SJCRH30 (cell line): ENCODE measurements at regions not wholly inside any gene's neighbourhood (a gene's known extent, or its start where the extent isn't known, plus 50 kb on each side); places are given as distances from the start of the nearest gene placed in this dataset.
A peak's percentile ranks its signal among the peaks of the same experiment; 100 is the strongest.
"Not testable (repeated sequence)": the region's sequence is repeated elsewhere in the genome, so short reads cannot be mapped to it uniquely, and the experiment has no call there.

Experiments
- DNase-seq, 2 experiments: peaks; one replicate each; pipeline ENCODE4 v3.0.0-alpha.2; 2015 to 2020
- H3K27ac ChIP-seq: fragments of 250-450 bp; sonication (Bioruptor Pico); 2 replicates; pipeline ENCODE4 v1.5.1; 2020; ENCODE audit warnings: mild to moderate bottlenecking, moderate library complexity
- H3K27me3 ChIP-seq: fragments of 250-450 bp; sonication (Bioruptor Pico); 2 replicates; pipeline ENCODE4 v1.5.1; 2020; ENCODE audit warnings: mild to moderate bottlenecking, moderate library complexity
- H3K36me3 ChIP-seq: fragments of 250-450 bp; sonication (Bioruptor Pico); 2 replicates; pipeline ENCODE4 v1.5.1; 2020; ENCODE audit warnings: mild to moderate bottlenecking, moderate library complexity
- H3K4me1 ChIP-seq: fragments of 250-450 bp; sonication (Bioruptor Pico); 2 replicates; pipeline ENCODE4 v1.5.1; 2020; ENCODE audit warnings: mild to moderate bottlenecking, moderate library complexity
- H3K4me3 ChIP-seq: fragments of 250-450 bp; sonication (Bioruptor Pico); 2 replicates; pipeline ENCODE4 v1.5.1; 2020; ENCODE audit warnings: mild to moderate bottlenecking, moderate library complexity
- H3K9me3 ChIP-seq: fragments of 250-450 bp; sonication (Bioruptor Pico); replicated peaks from 2 replicates; pipeline ENCODE4 v1.5.1; 2020; ENCODE audit warnings: mild to moderate bottlenecking, moderate library complexity

- Histone ChIP-seq H3K36me3 (no peaks in the 10 kb centered on the region), H3K9me3 (no peaks in the 10 kb centered on the region), H3K4me3 (no peak overlapping the region), H3K4me1 (0 out of 2 replicates have a peak, but pooled peaks cover 4% of the 10 kb centered on the region), H3K27ac (no peak overlapping the region), H3K27me3 (no peaks in the 10 kb centered on the region)
- no peak for DNase-seq
Measured at GRCh38 chr2:133982256-133982655, 271.6 kb upstream of the MGAT5 start.

DNA sequence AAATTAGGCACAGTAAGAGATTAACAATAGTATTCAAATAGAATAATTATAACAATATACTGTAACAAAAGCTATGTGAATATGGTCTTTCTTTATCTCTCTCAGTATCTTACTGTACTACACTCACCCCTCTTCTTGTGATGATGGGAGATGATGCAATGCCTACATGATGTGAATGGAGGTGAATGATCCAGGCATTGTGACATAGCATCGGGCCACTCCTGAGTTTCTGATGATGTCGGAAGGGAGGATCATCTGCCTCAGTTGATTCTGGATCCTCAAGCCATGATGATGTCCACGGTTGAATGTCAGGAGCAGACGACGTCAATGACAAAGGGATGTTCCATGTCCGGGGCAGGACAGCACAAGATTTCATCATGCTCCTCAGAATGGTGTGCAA is 268.3 kb upstream of the MGAT5 start:
- no peaks in the 10 kb centered on the region for H3K9me3 ChIP-seq
- H3K4me3 ChIP-seq, result no peak overlapping the region
- H3K27ac ChIP-seq, result no peak overlapping the region
- H3K27me3 ChIP-seq, result no peaks in the 10 kb centered on the region
- 0 out of 2 replicates have a peak, but pooled peaks cover 4% of the 10 kb centered on the region for H3K4me1 ChIP-seq
- DNase-seq, result no peak
- no peaks in the 10 kb centered on the region for H3K36me3 ChIP-seq

DNA sequence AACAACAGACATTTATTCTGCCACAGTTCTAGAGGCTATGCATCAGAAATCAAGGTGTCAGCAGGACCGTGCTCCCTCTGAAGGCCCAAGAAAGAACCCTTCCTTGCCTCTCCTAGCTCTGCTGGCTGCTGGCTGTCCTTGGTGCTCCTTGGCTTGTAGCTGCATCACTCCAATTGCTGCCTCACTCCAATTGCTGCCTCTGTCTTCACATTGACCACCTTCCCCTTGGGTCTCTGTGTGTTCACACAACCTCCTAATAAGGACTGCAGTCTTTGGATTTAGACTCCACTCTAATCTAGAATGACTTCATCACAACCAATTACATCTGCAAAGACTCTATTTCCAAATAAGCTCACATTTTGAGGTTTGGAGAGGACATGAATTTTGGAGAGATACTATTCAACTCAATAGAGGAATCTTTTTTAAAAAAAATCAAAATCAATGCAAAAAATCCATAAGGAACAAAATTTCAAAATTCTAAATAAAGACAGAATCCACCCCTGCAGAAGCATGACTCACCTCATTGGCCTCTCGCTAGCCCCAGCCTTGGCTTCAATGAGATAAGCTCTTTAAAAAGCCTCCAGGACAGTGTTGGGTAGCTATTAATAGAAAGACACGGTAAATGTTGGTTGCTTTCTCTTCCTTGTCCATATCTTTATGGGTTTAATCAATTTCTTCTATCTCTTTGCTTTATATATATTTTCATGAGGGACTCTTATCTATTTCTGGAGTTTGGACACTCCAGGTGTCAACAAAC is 267.6 kb upstream of the MGAT5 start:
- Histone ChIP-seq H3K27me3 (no peaks in the 10 kb centered on the region; the same call in 1 of the 2 replicates), H3K9me3 (no peaks in the 10 kb centered on the region), H3K4me1 (0 out of 2 replicates have a peak, but pooled peaks cover 4% of the 10 kb centered on the region), H3K27ac (no peak overlapping the region), H3K4me3 (no peak overlapping the region), H3K36me3 (no peaks in the 10 kb centered on the region)
- peak in 1 of 2 experiments; percentile 8 for DNase-seq

DNA sequence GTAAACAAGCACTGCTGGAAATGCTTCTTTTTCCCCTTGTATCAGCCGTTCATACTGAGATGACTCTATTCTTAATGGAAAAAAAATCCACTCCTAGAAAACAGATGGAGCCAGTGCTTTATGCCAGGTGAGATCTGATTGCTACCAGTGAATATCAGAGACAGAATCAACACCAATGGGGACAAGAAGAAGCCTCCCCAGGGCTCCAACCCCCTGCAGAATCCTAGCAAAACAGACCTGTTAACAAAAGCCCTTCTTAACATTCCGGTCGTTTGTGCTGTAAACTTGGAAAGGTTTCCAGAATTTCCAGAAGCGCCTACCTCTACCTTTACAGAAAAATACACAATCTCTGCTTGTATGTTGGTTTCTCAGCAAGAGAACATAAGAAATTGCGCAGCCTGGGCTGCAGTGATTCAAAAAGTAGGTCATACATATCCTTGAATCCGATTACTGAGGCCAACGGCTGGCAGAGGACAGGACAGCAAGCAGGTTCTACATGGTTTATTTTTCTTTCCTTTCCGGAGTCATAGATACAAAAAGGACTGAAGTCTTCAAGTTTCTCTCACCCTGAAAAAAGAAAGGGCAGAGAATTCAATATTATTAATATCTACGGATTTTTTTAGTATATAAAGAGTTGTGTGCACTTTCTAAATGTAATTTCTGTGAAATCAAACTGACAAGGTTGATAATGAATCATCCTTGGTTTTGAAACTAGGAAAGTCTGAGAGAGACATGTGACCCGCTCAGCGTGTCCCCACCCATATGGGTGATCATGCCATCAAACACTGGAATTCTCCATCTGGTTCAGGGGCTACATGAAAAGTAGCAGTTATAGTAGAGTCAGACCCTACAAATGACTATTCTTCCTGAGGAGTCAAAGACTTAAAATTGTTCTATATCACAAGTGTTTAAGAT is 266.7 kb upstream of the MGAT5 start:
- Histone ChIP-seq H3K4me1 (0 out of 2 replicates have a peak, but pooled peaks cover 4% of the 10 kb centered on the region), H3K27ac (no peak overlapping the region), H3K27me3 (no peaks in the 10 kb centered on the region; the same call in 1 of the 2 replicates), H3K9me3 (no peaks in the 10 kb centered on the region), H3K36me3 (no peaks in the 10 kb centered on the region), H3K4me3 (no peak overlapping the region)
- DNase-seq, result no peak

DNA sequence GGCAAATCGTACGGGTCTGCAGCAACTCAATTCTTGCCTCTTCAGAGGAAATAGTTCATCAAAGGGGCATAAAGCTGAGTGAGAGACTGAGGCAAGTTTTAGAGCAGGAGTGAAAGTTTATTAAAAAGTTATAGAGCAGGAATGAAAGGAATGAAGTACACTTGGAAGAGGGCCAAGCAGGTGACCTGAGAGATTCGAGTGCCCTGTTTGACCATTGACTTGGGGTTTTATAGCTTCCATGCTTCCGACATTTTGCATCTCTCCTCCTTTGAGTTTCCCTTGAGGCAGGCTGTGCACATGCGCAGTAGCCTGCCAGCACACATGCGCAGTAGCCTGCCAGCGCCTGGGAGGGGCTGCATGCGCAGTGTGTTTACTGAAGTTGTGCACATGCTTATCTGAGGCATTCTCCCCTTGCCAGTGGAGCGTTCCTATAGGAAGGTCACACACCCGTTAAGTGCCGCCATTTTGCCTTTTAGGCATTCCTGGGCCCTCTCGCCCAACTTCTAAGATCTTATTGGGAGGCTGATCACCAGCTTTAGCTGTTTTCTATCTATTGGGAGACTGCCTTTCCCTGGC is 265.5 kb upstream of the MGAT5 start:
- Histone ChIP-seq H3K36me3 (no peaks in the 10 kb centered on the region), H3K9me3 (no peaks in the 10 kb centered on the region), H3K4me1 (0 out of 2 replicates have a peak, but pooled peaks cover 4% of the 10 kb centered on the region), H3K27ac (no peak overlapping the region), H3K4me3 (no peak overlapping the region), H3K27me3 (no peaks in the 10 kb centered on the region; the same call in 1 of the 2 replicates)
- DNase-seq, result no peak

DNA sequence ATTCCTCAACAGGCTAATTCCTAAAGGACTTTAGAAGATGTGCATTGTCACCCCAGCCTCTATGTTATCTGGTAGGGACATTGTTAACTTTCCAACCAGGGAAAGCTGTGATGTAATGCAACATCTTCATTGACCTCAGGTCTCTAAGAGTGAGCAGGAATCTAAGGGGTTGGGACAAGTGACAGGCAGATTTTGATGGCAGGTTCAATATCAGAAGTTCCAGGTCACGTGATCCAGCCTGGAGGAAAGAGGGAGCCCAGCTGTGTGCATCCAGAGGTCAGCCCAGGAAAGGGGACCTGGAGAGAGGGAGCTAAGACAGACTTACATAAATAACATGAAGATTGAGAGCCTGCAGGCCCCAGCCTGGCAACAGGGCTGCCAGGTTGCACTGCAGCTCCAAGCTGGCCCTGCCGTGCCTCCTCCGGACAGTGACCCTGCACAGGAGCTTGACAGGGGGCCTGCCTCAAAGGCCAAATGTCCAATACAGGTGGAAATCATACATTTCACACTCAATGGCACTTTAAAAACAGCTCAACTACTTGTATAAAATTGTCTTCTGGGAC is 262.2 kb upstream of the MGAT5 start:
- H3K36me3 ChIP-seq, result no peaks in the 10 kb centered on the region
- no peaks in the 10 kb centered on the region; the same call in 1 of the 2 replicates for H3K27me3 ChIP-seq
- H3K4me3 ChIP-seq, result no peak overlapping the region
- H3K9me3 ChIP-seq, result no peaks in the 10 kb centered on the region
- H3K27ac ChIP-seq, result no peak overlapping the region
- no peaks in the 10 kb centered on the region for H3K4me1 ChIP-seq
- DNase-seq, result no peak

DNA sequence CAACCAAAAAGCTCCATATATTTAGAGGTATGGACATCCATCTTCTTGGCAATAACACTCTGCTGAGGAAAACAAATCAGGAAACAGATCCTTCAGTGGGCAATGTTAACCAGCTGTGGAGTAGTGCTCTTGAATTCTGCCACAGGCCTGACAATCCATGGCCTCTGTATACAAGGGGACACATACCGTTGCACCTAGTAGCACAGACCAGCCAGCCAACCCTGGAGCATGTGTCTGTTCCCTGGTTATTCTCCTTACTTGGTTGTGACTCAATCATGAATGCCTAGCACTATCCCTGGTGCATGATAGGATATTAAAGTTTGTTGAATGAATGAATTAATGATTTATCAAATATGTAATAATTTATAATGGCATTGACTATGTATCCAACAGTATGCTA is 261.4 kb upstream of the MGAT5 start:
- H3K36me3 ChIP-seq, result no peaks in the 10 kb centered on the region
- no peaks in the 10 kb centered on the region for H3K4me1 ChIP-seq
- no peak overlapping the region for H3K4me3 ChIP-seq
- H3K27me3 ChIP-seq, result no peaks in the 10 kb centered on the region; the same call in 1 of the 2 replicates
- H3K9me3 ChIP-seq, result no peaks in the 10 kb centered on the region
- no peak for DNase-seq
- no peak overlapping the region for H3K27ac ChIP-seq

- DNase-seq, result no peak
- Histone ChIP-seq H3K4me1 (no peaks in the 10 kb centered on the region), H3K9me3 (no peaks in the 10 kb centered on the region), H3K36me3 (no peaks in the 10 kb centered on the region), H3K27me3 (no peaks in the 10 kb centered on the region; the same call in 1 of the 2 replicates), H3K4me3 (no peak overlapping the region), H3K27ac (no peak overlapping the region)
Measured at GRCh38 chr2:133993160-133993559, 260.7 kb upstream of the MGAT5 start.

DNA sequence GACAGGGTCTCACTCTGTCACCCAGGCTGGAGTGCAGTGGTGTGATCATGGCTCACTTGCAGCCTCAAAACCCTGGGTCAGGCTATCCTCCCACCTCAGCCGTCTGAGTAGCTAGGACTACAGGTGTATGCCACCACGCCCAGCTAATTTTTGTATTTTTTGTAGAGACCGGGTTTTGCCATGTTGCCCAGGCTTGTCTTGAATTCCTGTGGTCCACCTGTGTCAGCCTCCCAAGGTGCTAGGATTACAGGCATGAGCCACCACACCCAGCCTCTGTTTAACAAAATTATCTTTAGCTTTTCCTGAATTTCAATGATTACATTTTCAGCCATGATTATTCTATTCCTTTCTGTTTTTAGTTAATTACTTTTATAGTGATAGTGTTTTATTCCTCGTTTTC is 255.1 kb upstream of the MGAT5 start:
- H3K9me3 ChIP-seq, H3K36me3 ChIP-seq, H3K4me1 ChIP-seq, DNase-seq, H3K27ac ChIP-seq, H3K4me3 ChIP-seq, H3K27me3 ChIP-seq: not testable (repeated sequence)

DNA sequence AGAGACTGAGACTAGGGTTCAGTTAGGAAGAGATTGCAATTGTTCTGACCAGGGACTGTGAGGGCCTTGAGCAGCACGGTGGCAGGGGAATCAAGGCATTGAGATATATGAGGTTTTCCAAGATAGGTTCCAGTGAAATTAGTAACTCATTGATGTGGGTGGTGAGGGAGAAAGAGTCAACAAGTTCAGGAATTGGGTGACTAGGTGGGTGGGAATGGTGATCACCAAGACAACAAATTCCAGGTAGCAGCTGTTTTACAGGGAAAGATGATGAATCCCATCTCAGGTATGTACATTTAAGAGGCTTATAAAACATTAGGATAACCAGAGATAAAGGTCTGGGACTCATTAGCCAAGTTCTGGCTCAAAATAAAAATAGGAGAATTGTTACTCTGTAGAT is 251.5 kb upstream of the MGAT5 start:
- no peaks in the 10 kb centered on the region for H3K36me3 ChIP-seq
- no peak overlapping the region for H3K4me3 ChIP-seq
- H3K27ac ChIP-seq, result no peak overlapping the region
- no peak for DNase-seq
- no peaks in the 10 kb centered on the region for H3K4me1 ChIP-seq
- H3K27me3 ChIP-seq, result no peaks in the 10 kb centered on the region
- no peaks in the 10 kb centered on the region for H3K9me3 ChIP-seq

DNA sequence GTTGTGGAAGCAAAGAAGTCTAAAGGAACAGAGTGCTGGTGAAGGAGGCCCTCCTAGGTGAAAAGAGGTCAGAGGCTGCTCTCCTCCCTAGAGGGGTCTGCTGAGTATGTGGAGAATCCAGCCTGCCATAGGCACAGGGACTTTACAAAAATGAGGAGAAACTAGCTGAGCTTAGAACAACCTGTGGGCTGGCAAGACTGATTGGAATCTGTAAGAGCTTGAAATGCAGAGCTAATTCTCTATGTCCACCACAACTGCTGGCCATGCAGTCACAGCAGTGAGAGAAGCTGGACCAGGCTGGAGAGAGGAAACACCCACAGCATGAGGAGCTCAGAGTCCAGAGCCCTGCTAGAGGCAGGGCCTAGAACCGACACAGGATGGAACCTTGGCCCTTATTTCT is 251.0 kb upstream of the MGAT5 start:
- Histone ChIP-seq H3K4me3 (no peak overlapping the region), H3K9me3 (no peaks in the 10 kb centered on the region), H3K27me3 (no peaks in the 10 kb centered on the region), H3K4me1 (no peaks in the 10 kb centered on the region), H3K36me3 (no peaks in the 10 kb centered on the region), H3K27ac (no peak overlapping the region)
- DNase-seq, result no peak

DNA sequence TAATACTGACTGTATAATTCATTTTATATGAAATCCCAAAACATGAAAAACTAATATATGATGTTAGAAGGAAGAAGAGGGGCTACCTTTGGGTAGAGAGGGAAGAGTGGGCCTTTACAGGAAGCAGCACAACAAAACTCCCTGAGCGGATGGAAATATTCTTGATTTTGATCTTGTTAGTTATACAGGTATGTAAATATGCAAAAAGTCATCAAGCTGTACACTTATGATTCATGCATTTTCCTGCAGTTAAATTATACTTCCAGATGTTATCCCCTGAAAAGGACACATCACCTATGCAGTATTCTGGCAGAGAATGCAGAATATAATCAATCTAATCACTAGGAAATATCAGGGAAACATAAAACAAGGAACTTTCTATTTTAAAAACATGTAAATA is 249.4 kb upstream of the MGAT5 start:
- no peak overlapping the region for H3K4me3 ChIP-seq
- no peaks in the 10 kb centered on the region; the same call in 1 of the 2 replicates for H3K27me3 ChIP-seq
- no peak overlapping the region for H3K27ac ChIP-seq
- DNase-seq, result no peak
- no peaks in the 10 kb centered on the region for H3K36me3 ChIP-seq
- no peaks in the 10 kb centered on the region for H3K9me3 ChIP-seq
- H3K4me1 ChIP-seq, result no peaks in the 10 kb centered on the region

DNA sequence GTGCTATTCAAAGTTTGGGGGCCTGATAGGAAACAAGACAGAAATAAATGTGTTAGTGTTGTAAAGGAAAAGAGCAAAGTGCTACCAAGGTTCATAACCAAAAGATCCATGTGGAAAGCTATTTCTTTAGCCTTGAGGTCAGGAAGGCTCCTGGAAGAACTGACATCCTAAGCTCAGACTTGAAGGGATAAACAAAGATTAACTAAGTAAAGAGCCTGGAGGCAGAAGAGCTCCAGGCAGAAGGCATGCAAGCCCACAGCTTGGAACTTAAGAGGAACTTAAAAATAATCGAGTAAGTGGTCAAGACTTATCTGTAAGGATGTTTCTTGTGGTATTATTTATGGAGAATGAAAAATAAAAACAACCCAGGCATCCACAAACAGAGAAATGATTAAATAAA is 245.0 kb upstream of the MGAT5 start:
- H3K4me3 ChIP-seq, result no peak overlapping the region
- no peaks in the 10 kb centered on the region for H3K4me1 ChIP-seq
- no peak for DNase-seq
- H3K27ac ChIP-seq, result no peak overlapping the region
- no peaks in the 10 kb centered on the region for H3K36me3 ChIP-seq
- no peaks in the 10 kb centered on the region for H3K9me3 ChIP-seq
- peaks cover 4% of the 10 kb centered on the region; the same call in 1 of the 2 replicates for H3K27me3 ChIP-seq

DNA sequence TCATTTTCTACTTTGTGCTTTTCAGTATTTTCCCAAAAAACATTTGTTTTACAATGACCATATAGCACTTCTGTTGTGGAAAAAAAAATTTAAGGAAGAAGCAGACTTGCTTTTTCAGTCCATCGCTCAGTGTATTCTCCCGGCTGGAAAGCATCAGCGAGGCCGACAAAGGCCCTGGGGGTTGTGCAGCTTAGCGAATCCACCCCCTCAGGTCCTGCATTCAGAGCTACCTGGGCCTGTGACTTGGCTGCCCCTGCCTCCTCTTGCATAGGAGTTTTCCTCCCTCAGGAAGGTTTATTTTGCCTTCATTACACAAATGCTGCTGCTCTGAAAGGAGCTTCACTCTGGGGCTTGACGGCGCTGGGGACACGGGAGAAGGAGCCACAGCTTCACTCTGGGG is 244.4 kb upstream of the MGAT5 start:
- no peak for DNase-seq
- no peak overlapping the region for H3K27ac ChIP-seq
- H3K4me1 ChIP-seq, result no peaks in the 10 kb centered on the region
- H3K4me3 ChIP-seq, result no peak overlapping the region
- no peaks in the 10 kb centered on the region for H3K36me3 ChIP-seq
- H3K9me3 ChIP-seq, result no peaks in the 10 kb centered on the region
- H3K27me3 ChIP-seq, result peaks cover 4% of the 10 kb centered on the region; the same call in 1 of the 2 replicates

- not testable (repeated sequence) for H3K4me1 ChIP-seq, H3K4me3 ChIP-seq, H3K9me3 ChIP-seq, H3K27me3 ChIP-seq, H3K27ac ChIP-seq, H3K36me3 ChIP-seq, DNase-seq
Measured at GRCh38 chr2:134009906-134010305, 244.0 kb upstream of the MGAT5 start.
